ENCODE measurements at regions not wholly inside any gene's neighbourhood (a gene's known extent, or its start where the extent isn't known, plus 50 kb on each side); places are given as distances from the start of the nearest gene placed in this dataset.

DNA sequence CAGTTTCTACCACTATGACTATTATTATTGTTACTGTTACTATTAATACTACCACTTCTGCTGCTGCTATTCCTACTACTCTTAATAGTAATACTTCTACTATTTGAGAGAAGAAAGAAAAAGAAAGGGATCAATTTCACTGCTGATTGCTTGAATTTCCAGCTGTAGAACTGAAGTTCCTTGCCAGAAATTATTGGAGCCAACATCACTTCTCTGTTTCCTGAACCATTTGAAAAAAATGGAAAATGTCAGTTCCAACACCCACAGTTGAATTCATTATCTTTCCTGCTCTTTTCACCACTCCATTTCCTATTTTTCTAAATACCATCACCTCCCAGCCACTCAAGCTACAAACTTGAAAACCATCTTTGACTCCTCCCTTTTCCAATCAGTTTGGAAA, 54.1 kb upstream of the PIK3C2G start:
- Histone ChIP-seq H3K36me3 (no peaks in the 10 kb centered on the region), H3K27ac (no peak overlapping the region), H3K4me1 (no peaks in the 10 kb centered on the region), H3K4me3 (no peak overlapping the region), H3K27me3 (no peaks in the 10 kb centered on the region), H3K9me3 (replicated peaks) (no peaks in the 10 kb centered on the region)
- no peak for DNase-seq

- Histone ChIP-seq H3K36me3 (no peaks in the 10 kb centered on the region), H3K27me3 (no peaks in the 10 kb centered on the region), H3K27ac (no peak overlapping the region), H3K4me1 (no peaks in the 10 kb centered on the region), H3K4me3 (no peak overlapping the region), H3K9me3 (replicated peaks) (no peaks in the 10 kb centered on the region)
- DNase-seq: no peak
Measured at GRCh38 chr12:18206198-18206597, 55.1 kb upstream of the PIK3C2G start.

- H3K27me3 ChIP-seq: no peaks in the 10 kb centered on the region
- no peaks in the 10 kb centered on the region for H3K36me3 ChIP-seq
- H3K27ac ChIP-seq: no peak overlapping the region
- no peaks in the 10 kb centered on the region for H3K9me3 ChIP-seq (replicated peaks)
- no peak for DNase-seq
- no peak overlapping the region for H3K4me3 ChIP-seq
- H3K4me1 ChIP-seq: no peaks in the 10 kb centered on the region
Measured at GRCh38 chr12:18204053-18204452, 57.3 kb upstream of the PIK3C2G start.

DNA sequence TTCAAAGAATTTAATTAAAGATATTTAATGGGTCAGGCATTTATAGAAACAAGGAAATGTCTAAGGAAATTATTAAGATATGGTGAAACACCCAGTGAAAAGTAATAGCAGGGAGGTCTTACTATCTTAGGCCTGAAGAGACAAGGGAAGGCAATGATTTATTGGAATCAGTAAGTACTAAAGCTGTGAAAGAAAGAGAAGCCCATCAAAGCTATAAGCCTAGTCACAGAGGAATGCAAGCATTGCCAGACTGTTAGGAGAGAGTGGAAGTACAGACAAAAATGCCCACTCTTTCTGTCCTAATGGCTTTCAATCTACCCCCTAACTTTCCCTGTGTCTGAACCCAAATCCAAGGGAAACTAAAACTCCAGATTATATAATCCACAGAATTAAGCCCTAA, 69.2 kb upstream of the PIK3C2G start:
- H3K27ac ChIP-seq: no peak overlapping the region
- no peak overlapping the region for H3K4me3 ChIP-seq
- no peaks in the 10 kb centered on the region for H3K4me1 ChIP-seq
- H3K9me3 ChIP-seq (replicated peaks): no peaks in the 10 kb centered on the region
- H3K27me3 ChIP-seq: no peaks in the 10 kb centered on the region
- DNase-seq: no peak
- H3K36me3 ChIP-seq: no peaks in the 10 kb centered on the region

DNA sequence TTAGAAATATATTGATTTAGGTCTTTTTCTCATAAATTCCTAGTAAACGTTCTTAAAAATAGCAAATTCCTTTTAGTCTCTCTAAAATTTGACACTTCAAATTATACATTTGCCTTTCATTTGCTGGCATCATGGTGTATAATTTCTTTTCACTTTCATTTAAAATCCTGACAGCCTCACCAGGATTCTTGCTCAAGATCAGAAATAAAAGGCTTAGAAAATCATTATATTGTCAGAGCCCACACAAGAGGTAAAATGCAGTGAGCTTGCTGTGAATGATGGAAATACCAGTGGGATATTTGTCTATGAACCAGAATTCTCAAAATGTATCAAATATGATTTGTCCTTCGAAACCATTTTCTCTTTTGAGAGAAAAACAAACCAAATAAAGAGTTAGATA, 78.2 kb upstream of the PIK3C2G start:
- no peak for DNase-seq

DNA sequence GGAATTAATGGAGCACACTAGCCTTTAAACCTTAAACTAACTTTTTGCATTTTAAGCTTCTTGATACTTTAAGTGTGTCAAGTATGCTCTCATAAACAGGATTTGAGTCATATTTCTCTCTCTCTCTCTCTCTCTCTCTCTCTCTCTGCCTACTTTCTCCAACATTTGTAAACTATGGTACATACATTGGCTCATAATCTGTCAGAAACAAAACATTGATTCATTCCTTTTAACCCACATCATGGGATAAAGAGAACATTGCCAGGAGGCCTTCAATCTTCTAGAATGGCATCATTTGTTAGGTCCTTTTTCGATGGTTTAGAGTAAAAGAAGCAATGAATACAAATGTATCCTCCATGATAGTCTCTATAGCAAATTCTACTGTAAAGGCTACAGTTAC, 81.6 kb upstream of the RERGL start:
- Histone ChIP-seq H3K27me3 (no peaks in the 10 kb centered on the region), H3K4me1 (no peaks in the 10 kb centered on the region), H3K9me3 (replicated peaks) (no peaks in the 10 kb centered on the region), H3K36me3 (no peaks in the 10 kb centered on the region), H3K27ac (no peak overlapping the region), H3K4me3 (no peak overlapping the region)
- DNase-seq: no peak

More for the DNA sequence above, 78.2 kb upstream of the PIK3C2G start:
- Histone ChIP-seq H3K36me3 (no peaks in the 10 kb centered on the region), H3K4me1 (no peaks in the 10 kb centered on the region), H3K27me3 (no peaks in the 10 kb centered on the region), H3K4me3 (no peak overlapping the region), H3K9me3 (replicated peaks) (no peaks in the 10 kb centered on the region), H3K27ac (no peak overlapping the region)

- DNase-seq: no peak
- no peak overlapping the region for H3K27ac ChIP-seq
- peaks cover 2% of the 10 kb centered on the region for H3K4me1 ChIP-seq
- no peaks in the 10 kb centered on the region for H3K27me3 ChIP-seq
- no peaks in the 10 kb centered on the region for H3K36me3 ChIP-seq
- H3K9me3 ChIP-seq (replicated peaks): 0 out of 2 replicates have a peak, but pooled peaks cover 3% of the 10 kb centered on the region
- no peak overlapping the region for H3K4me3 ChIP-seq
Measured at GRCh38 chr12:18168016-18168415, 78.0 kb upstream of the RERGL start.

GRCh38 chr12:18165889-18166288, 75.9 kb upstream of the RERGL start:
- H3K27me3 ChIP-seq: no peaks in the 10 kb centered on the region
- 0 out of 2 replicates have a peak, but pooled peaks cover 3% of the 10 kb centered on the region for H3K9me3 ChIP-seq (replicated peaks)
- peak overlapping the region; percentile 37 for H3K4me3 ChIP-seq
- peak overlapping the region; percentile 48 for H3K27ac ChIP-seq
- H3K36me3 ChIP-seq: no peaks in the 10 kb centered on the region
- H3K4me1 ChIP-seq: peaks cover 2% of the 10 kb centered on the region
- no peak for DNase-seq

DNA sequence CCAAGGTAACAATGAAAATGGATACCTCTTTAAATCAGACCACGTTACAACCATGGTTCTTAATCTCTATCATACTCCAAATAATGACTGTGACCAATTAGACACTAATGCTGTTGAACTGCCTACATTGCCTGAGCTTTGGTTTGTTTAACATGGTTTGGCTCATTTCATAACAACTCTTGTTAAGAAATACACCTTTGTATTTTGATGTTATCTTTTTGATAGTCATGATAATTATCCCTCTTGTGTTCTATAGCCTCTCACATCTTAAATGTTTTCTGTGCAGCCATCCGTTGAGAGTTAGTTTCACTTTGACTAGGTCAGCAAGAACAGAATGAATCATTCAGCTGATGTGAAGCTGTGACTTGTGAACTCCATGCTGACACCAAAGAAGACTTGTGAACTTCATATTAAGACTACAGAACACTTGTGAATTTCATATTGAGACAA, 75.5 kb upstream of the RERGL start:
- H3K9me3 ChIP-seq (replicated peaks): 0 out of 2 replicates have a peak, but pooled peaks cover 3% of the 10 kb centered on the region
- H3K27me3 ChIP-seq: no peaks in the 10 kb centered on the region
- H3K4me3 ChIP-seq: peak overlapping the region; percentile 37
- H3K27ac ChIP-seq: peak overlapping the region; percentile 48
- DNase-seq: peak; percentile 2 to 42
- H3K36me3 ChIP-seq: no peaks in the 10 kb centered on the region
- H3K4me1 ChIP-seq: peaks cover 2% of the 10 kb centered on the region

DNA sequence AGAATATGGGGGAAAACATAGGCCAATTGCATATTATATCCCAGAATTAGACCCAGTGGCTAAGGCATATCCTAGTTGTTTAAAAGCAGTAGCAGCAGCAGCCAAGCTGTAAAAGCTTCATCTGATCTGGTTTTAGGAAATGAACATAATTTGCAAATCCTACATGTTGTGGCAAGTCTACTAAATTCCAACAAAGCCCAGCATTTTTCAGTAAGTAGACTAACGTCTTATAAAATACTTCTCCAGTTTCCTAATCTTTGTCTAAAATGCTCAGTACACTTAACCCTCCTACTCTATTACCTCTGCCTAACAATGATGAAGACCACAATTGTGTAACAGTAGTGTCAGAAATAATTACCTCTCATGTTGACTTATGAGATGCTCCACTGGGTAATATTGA, 70.9 kb upstream of the RERGL start:
- Histone ChIP-seq H3K27me3 (no peaks in the 10 kb centered on the region), H3K36me3 (no peaks in the 10 kb centered on the region), H3K27ac (no peak overlapping the region), H3K4me1 (peaks cover 2% of the 10 kb centered on the region), H3K4me3 (no peak overlapping the region), H3K9me3 (replicated peaks) (0 out of 2 replicates have a peak, but pooled peaks cover 3% of the 10 kb centered on the region)
- no peak for DNase-seq

- H3K27ac ChIP-seq: no peak overlapping the region
- H3K4me3 ChIP-seq: no peak overlapping the region
- DNase-seq: peak; percentile 41 to 78
Measured at GRCh38 chr12:18158774-18159557, 69.0 kb upstream of the RERGL start.

DNA sequence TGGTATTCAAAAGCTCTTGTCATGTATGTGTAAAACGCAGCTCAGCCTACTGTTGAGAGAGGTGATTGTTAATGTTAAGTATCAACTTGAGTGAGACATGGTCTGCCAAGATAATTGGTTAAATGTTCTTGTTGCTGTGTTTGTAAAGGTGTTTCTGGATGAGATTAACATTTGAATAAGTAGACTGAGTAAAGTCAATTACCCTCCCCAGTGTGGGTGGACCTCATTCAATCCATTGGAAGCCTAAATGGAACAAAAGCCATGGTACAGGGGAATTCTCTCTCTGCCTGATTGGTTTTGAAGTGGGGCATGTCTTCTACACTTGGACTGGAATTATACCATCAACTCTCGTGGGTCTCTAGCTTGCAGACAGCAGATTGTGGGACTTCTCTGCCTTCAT, 63.8 kb upstream of the RERGL start:
- Histone ChIP-seq H3K36me3 (no peaks in the 10 kb centered on the region), H3K27ac (no peak overlapping the region), H3K4me3 (no peak overlapping the region), H3K4me1 (no peaks in the 10 kb centered on the region), H3K27me3 (no peaks in the 10 kb centered on the region), H3K9me3 (replicated peaks) (no peaks in the 10 kb centered on the region)
- no peak for DNase-seq

More at GRCh38 chr12:18158774-18159557, 69.0 kb upstream of the RERGL start:
- Histone ChIP-seq H3K9me3 (replicated peaks) (no peaks in the 10 kb centered on the region), H3K36me3 (no peaks in the 10 kb centered on the region), H3K27me3 (no peaks in the 10 kb centered on the region), H3K4me1 (no peaks in the 10 kb centered on the region)

GRCh38 chr12:18151036-18151435, 61.0 kb upstream of the RERGL start:
- Histone ChIP-seq H3K36me3 (no peaks in the 10 kb centered on the region), H3K4me1 (no peaks in the 10 kb centered on the region), H3K27me3 (no peaks in the 10 kb centered on the region), H3K4me3 (no peak overlapping the region), H3K27ac (no peak overlapping the region), H3K9me3 (replicated peaks) (no peaks in the 10 kb centered on the region)
- no peak for DNase-seq

- Histone ChIP-seq H3K27me3 (no peaks in the 10 kb centered on the region), H3K36me3 (no peaks in the 10 kb centered on the region), H3K4me3 (no peak overlapping the region), H3K9me3 (replicated peaks) (no peaks in the 10 kb centered on the region), H3K27ac (no peak overlapping the region), H3K4me1 (no peaks in the 10 kb centered on the region)
- no peak for DNase-seq
Measured at GRCh38 chr12:18148961-18149360, 59.0 kb upstream of the RERGL start.

- DNase-seq: no peak
- H3K27me3 ChIP-seq: no peaks in the 10 kb centered on the region
- no peaks in the 10 kb centered on the region for H3K4me1 ChIP-seq
Measured at GRCh38 chr12:18146363-18146762, 56.4 kb upstream of the RERGL start.

GRCh38 chr12:18145924-18146323, 55.9 kb upstream of the RERGL start:
- Histone ChIP-seq H3K36me3 (no peaks in the 10 kb centered on the region), H3K27me3 (no peaks in the 10 kb centered on the region), H3K4me1 (no peaks in the 10 kb centered on the region), H3K27ac (no peak overlapping the region), H3K4me3 (no peak overlapping the region), H3K9me3 (replicated peaks) (no peaks in the 10 kb centered on the region)
- no peak for DNase-seq

More at GRCh38 chr12:18146363-18146762, 56.4 kb upstream of the RERGL start:
- Histone ChIP-seq H3K27ac (no peak overlapping the region), H3K9me3 (replicated peaks) (no peaks in the 10 kb centered on the region), H3K4me3 (no peak overlapping the region), H3K36me3 (no peaks in the 10 kb centered on the region)

Measured in SJCRH30 (cell line).